GM18517 (cell line): ENCODE measurements at regions not wholly inside any gene's neighbourhood (a gene's known extent, or its start where the extent isn't known, plus 50 kb on each side); places are given as distances from the start of the nearest gene placed in this dataset.

Experiments
- ATAC-seq: cut with Tn5 transposase; IDR thresholded peaks from one replicate; pipeline ENCODE4 v1.9.1; 2021; ENCODE audit warnings: mild to moderate bottlenecking, moderate library complexity; ENCODE audit not compliant: unreplicated experiment

DNA sequence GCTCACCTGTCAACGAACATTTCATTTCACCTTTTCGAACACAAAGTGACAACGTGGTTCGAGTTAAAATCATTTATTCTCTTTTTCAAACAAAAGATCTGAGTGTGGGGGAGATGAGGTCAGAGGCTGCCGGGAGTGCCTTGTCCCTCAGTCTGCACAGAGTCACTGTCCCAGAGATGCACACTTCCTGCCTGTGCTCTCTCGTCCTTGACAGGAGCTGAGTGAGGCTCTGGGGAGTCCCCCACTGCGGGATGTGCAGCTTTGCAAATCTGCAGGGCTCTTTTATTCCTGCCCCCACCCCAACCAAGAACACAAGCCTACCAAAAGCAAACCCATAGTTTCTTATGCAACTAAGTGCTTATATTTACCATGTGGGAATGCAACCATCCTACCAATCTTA lies 497.8 kb downstream of the EIPR1 start:
- ATAC-seq = peak; percentile 98

DNA sequence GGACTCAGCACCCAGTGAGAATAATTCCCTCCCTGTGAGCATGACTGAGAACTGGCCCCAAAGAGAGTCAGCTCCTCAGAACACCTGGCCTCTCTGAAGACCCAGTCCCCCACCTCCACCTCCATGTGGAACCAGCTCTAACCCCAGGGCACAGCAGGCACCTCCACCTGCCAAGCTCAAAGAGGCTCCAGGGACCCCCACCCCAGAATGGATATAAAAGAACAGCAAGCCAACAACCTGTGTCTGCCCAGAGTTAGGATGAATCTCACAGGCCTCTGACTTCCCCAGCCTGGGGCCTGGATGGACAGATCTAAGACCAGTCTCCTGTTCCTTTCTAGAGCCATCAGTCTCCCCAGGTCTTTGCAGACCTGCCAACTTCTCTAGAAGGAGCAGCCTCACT lies 498.5 kb downstream of the EIPR1 start:
- no peak for ATAC-seq

DNA sequence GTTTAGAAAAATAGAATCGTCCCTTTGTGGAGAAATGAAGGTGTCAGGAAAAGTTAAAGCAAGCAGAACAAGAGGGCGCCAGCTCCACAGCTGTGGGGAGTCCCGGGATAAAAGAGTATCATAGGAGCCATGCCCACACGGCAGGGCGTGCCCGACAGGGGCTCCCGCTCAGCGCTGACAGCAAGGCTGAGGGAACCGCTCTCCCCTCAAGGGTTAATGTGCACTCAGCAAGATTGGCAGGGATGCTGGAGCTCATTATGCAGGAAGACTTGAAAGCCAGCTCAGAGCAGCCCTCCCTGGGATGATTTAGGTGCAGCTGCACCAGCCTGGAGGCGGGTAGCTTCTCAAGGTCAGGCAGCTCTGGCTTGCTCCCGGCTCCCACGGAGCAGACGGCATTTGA lies 500.2 kb downstream of the EIPR1 start:
- no peak for ATAC-seq

DNA sequence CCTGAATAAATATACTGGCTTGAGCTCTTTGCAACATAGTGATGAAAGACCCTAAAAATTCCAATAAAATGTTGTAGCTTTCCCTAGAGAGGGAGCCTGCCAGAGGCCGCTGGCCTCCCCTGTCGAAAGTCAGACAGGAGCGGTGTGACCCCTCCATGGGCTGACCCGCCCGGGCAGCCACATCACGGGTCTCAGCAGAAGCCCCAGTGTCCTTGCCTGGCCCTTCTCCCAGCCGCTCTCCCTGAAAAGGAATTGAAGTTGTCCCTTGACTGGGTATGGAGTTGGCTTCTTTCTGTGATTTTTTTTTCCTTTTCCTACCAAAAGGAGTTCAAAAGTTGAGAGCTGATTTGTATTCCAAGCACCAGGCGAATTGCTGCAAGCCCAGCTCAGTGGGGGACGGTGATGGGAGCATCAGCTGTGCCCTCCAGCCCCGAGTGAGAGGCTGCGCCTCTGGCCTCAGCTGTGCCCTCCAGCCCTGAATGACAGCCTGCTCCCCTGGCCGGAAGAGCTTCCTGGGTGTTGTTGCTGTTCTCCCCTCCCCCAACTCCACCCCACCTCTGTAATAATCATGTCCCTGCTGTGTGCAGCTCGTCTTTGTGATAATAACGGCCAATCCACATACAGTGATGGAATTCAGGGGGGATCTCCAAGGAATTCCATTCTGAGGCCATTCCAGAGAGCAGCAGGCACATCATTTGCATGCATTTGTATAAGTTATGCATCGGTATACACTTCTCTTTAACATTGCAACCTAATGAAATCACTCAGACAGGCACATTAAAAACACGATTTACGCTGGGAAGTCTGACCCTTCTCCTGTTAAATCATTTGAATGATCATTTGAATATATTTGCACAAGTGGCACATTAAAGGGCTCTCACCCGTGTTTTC lies 501.0 kb downstream of the EIPR1 start:
- no peak for ATAC-seq

DNA sequence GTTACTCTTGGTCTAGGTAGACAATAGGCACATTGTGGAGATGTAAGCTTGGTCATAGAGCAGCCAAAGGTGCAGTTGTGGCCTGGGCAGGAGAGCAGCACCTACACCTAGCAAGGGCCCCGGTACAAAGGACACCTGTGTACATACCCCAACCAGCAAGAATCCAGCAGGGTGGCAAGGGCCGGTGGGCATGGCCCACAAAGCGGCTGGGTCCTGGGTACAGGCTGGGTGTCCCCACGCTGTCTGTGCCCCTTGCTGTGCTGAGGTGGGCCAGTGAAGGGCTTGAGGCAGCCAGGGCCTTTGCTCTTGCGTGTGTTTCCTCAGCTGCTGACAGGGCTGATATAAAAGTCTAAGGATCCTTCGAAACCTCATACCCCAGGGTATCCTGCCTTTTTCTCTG lies 501.8 kb downstream of the EIPR1 start:
- ATAC-seq = no peak

DNA sequence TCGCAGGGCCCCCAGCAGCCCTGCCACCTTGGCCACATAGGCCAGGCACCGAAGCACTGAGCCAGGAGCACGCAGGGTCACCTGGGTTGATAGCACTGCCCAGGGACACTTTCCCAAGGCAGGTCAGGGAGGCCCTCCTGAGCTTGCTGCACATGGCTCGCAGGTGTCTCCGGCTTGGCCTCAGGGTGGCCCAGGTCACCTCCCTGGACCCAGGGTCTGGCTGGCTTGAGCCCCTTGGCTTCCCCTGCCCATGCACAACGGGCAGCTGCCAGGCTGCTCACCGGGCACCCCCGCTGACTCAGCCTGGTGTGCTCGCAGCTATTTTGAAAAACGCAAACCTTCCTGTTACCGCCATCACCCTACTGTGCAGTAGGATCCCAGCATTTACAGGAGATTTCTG lies 502.3 kb downstream of the EIPR1 start:
- no peak for ATAC-seq

DNA sequence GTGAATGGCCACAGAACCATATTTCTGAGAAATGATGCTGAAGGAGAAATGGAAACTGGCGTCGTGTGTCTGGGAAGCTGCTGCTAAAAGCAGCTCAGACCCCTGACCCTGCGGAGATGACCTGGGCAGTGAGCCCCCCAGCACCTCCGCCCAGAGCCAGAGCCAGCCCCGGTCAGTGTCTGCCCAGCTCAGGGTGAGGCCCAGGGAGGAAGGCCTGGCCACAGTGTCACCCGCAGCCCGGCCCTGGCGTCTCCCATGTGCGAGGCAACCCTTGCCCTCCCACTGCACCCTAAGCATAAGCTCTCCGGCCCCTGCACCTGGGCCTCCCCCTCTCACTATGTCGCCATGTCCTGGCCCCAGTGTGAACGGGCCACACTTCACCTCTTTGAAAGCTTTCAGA lies 502.8 kb downstream of the EIPR1 start:
- ATAC-seq = no peak

DNA sequence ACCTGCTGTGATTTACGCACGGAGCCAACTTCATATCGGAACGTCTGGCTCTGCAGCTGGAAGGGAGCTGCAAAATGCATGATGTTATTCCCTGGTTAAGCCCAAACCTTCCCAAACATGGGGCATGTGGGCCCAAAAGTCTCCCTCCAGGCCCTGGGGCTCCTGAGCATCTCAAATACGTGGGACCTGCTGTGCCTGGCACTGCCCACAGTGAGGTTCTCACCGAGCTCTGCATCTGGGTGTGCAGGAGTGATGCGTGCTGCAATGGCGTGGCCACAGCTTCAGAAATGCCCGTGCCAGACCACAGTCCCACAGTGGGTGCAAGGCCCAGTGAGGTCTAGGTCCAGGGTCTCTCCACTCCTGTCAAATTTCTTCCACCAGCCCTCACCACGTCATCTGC lies 503.3 kb downstream of the EIPR1 start:
- no peak for ATAC-seq

DNA sequence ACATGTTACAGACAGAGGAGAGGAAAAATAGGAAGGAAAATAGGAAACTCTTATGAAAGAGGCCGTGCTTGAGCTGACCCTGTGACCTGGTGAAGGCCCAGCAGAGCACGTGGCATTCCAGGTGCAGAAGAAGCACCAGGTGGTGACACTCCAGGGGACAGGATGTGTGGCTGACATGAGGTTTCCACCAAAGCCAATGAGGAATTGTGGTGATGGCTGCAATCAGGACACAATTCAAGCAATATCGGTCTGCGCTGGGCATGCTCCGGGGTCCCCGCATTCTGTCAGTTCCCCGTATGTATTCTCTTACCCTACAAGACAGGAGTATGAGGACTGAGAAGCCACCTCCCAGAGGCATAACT lies 504.2 kb downstream of the EIPR1 start:
- no peak for ATAC-seq

DNA sequence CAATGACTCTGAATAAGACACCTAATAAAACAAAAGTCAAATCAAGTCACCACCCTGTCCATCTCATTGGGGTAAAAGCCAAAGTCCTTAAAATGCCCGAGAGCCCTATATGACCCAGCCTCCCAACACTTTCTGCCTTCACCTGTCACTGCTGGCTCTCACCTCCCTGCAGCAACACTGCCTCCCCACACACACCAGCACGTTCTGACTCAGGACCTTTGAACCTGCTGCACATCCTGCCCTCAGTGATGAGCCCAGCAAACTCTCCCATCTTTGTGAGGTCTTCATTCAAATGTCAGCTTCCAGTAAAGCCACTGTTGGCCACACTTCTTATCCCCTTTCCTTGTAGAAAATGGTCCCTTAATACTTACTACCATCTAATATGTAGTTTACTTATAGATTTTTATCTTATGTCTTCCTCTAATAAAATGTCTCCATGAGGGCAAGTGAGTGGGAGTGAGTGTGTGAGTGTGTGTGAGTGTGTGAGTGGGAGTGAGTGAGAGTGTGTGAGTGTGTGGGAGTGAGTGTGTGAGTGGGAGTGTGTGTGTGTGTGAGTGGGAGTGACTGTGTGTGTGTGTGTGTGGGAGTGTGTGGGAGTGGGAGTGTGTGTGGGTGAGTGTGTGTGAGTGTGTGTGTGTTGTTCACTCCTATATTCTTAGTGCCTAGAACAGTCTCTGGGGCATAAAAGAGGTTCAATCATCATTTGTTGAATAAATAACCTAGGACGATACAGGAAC lies 504.7 kb downstream of the EIPR1 start:
- ATAC-seq = no peak

DNA sequence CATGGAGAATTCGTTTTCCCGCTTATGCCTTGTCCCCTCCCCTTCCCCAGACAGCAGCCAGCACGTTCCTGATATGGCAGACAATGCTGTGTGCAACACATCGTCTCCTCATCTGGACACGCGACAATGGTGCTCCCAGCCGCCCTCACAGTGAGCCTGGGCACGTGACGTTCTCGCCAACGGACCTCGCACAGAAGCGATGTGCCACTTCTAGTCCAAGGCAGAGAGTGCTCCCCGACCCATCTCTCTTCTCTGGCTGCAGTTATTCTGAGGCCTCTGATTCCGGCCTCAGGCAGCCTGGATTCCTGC lies 505.4 kb downstream of the EIPR1 start:
- ATAC-seq = no peak

DNA sequence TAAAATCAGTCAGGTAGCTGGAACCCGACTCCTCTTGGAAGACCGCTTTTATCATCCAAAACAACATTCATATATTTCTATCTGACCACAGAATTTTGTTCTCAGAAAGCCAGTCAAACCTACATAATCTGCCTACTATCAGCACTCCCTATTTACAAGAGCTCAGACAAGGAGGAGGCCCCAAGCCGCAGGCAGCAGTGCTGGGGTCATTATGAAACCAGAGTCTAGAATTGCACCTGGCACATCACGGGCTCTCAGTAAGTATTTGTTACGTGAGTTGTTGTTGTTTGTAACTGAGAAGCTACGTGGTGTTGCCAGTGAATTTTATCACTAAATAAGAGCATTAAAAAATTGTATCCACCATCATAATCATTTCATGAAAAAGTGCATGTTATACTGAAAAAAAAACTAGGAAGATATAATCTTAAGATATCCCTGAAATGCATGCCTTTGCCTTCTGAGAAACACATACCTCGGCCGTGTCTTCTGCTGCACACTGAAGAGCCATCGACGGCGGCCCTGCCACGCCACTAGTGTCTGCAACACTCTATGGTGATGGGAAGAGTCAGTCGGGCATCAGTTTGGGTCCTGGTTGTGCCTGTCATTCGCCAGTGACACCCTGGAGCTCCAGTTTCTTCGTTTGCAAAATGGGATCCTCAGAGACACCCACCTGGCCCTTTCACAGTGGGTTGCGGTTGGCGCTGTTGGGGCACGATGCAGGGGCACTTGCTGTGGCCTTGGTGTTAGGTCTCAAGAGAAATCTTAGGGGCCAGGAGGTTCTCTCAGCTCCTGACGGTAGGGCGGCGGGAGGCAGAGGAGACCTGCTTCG lies 505.9 kb downstream of the EIPR1 start:
- ATAC-seq = no peak

DNA sequence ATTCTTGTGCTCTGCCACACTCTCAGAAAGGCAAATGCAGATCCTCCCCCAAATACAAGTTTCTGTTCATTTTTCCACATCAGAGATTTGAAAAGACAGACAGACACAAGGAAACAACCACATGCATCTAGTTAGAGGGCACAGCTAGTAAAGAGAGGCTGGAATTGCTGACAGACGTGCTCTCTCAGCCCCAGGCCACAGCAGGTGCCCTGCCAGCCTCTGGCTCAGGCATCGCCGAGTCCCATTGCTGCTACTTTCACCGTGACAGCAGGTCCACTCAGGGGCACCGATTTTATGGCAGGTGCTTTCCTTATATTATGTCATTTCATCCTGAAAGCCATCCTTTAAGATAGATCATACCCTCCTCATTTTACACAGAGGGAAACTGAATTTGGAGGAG lies 507.5 kb downstream of the EIPR1 start:
- no peak for ATAC-seq

DNA sequence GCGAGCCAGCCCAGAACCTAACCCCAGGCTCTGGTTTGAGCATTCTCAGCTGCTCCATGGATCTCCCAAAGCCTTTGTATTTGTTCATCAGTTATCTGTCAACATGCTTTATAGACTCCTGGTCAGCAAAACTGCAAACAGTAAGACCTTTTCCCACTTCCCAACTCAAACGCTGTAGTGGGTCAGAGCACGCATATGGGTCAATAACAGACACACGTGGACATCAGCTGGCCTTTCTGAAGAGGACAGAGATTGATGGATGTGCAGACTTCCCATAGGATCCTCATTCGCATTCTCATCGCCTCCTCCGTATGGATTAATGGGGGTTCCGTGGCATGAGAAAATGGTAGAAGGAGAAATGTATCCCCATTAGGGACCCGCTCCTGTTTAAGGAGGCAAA lies 508.1 kb downstream of the EIPR1 start:
- no peak for ATAC-seq

DNA sequence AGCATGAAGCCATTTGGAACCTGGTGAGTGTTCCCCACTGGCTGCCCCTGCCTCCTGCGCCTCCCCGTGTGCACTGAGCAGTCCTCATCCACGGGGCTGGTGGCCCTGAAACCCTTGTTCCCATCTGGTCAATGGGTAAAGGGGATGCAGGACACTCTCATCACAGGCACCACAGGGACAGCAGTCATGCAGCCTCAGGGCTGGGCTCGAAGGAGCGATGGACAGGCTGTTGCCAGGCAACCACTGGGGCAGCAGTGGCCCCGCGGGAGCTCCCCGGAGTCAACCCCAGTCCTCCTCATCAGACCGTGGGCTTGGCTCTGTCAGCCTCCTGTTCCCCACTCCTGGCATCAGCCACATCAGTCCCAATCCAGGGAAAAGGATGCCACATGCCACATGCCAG lies 509.5 kb downstream of the EIPR1 start:
- no peak for ATAC-seq

DNA sequence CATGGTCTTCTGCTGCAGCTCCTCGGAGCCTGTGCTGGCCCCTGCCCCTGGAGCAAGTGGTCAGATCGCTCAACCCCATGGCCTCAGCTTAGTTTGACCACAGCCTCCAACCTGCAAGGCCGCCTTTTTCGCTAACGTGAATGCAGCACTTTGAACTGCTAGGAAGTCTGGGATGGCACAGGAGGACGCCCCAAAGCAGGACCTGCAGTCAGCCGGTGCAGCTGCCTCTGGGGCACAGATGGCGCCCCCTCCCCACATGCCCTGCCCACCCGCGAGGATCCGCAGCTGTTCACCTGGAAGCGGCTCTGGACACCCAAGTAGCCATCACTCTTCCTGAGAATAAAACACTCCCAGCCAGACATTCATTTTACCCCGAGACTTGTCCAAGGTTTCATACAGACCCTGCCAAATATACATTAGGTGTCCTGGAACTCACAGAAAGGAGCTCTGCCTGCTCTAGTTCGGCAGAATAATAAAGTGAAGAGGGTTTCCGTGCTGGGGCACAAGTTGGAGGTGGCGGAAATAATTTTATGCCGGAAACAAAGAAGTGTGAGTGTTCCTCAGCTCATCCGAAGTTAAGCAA lies 510.1 kb downstream of the EIPR1 start:
- ATAC-seq = no peak

DNA sequence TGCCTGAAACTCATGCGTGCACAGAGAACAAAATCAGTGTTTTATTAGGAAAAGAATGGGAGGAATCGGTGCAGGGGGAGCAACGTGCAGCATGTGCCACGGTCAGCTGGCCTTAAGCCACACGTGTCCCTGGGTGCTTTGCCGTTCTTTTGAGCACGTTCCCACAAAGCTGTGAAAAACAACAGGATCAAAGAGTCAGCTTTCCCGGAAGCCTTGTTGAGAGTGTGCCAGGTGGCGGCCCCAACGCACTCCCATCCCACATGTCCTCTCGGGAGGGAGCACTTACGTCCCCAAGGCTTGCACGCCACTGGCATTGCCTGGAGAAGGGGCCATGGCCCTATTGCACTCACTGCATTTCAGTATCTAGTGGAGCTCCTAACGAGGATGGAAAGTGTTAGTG lies 511.2 kb downstream of the EIPR1 start:
- ATAC-seq = no peak

DNA sequence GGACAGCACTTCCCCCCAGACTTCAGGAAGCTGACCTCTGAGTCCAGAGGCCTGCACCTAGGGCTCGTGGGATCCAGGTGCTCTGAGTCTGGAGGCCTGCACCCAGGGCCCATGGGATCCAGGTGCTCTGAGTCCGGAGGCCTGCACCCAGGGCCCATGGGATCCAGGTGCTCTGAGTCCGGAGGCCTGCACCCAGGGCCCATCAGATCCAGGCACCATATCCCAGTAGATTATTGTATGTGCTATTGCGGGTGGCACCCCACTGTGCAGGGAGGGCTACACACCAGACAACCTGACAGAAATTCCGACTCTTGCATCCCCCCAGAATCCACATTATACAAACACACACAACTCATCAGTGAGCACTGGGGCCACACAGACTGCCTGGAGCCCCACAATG lies 515.2 kb downstream of the EIPR1 start:
- no peak for ATAC-seq

DNA sequence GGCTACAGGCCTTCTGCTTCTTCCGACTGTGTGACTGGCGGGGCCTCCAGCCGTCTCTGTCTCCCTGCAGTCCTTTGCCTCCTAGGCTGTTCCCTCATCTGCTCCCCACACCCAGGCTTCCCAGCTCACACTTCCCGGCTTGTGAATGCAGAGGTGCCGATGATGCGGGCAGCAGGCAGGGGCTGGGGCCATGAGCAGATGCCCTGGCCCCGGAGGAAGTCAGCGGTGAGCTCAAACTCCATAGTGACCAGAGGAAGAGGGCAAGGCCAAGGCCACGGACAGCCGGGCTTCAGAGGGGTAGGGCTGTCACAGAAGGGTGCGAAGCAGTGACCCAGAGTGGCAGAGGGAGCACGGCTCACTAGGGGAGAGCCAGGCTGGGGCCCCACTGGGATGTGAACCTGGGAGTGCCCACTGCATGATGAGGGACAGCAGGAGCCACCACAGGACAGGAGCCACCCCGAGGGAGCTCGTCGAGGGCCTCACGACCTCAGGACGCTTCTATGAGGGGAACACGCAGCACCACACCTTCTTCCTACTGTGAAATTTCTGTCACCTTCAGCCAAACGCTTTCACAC lies 515.9 kb downstream of the EIPR1 start:
- ATAC-seq = no peak

DNA sequence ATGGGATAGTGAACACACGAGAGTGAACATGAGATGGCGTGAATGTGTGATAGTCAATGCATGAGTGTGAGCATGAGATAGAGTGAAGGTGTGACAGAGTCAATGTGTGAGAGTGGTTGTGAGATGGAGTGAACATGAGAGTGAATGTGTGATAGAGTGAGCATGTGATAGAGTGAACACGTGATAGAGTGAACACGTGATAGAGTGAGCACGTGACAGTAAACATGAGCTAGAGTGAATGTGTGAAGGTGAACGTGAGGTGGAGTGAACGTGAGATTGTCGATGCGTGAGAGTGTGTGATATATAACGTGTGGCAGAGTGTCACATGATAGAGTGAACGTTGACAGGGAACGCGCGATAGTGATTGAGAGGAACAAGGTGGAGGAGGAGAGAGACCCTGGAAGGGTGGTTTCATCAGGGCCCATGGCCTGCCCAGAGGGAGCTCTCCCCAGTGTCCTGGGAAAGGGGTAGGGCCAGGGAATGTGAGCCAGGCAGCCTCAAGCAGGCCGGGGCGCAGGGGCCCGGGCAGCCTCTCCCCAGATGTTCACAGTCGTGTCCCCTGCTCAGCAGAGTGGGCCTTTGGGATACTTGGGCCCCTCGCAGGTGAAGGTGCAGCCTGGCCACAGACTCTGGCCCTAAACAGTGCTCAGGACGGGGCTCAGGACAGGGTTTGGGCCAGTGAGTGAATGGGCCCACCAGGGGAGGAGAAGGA lies 516.9 kb downstream of the EIPR1 start:
- ATAC-seq = no peak
